Gastroesophageal sphincter (tissue), 3 donors: ENCODE measurements at regions not wholly inside any gene's neighbourhood (a gene's known extent, or its start where the extent isn't known, plus 50 kb on each side); places are given as distances from the start of the nearest gene placed in this dataset.

Source experiments
- POLR2A ChIP-seq, 2 donors: fragments of 450-650 bp; IDR thresholded peaks; one replicate each; pipeline ENCODE4 v1.6.1; 2017; ENCODE audit warnings: antibody characterized with exemption in 2 of 2, mild to moderate bottlenecking in 2 of 2, moderate library complexity in 1 of 2
- POLR2AphosphoS5 ChIP-seq: sonication (generic); formaldehyde crosslinking; IDR thresholded peaks from one replicate; pipeline ENCODE4 v1.6.1; 2017; ENCODE audit warnings: antibody characterized with exemption
- TF ChIP-seq, protein P1 (sequence below), 4 experiments: fragments of 200-600 bp in 2 of 4; fragments of 450-650 bp in 2 of 4; sonication (generic) in 1 of 4; IDR thresholded peaks; one replicate each; pipeline ENCODE4 v1.5.1; 2017 to 2019; ENCODE audit warnings: antibody characterized with exemption in 4 of 4, mild to moderate bottlenecking in 2 of 4, moderate library complexity in 2 of 4

DNA sequence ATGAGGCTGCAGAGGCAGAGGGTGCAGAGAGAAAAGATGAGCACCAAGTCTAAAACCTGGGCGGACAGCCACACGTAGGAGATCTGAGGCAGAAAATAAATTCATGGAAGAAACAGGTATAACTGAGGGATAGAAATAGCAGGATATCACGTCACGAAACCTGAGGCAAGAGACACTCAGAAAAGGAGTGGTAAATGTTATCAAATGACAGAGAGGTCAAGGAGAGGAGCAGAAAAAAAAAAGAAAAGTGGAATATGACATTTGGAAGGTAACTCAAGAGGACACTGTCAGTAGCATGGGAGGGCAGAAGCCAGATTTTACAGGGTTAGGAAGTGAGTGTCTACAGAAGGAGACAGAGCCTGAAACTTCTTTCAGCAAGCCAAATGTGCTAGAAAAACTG is 84.2 kb upstream of the FBXL4 start:
- TF ChIP-seq POLR2AphosphoS5 (no peak), POLR2A (IDR thresholded peaks at IDR 0.05) (no peak)
- TF ChIP-seq, protein P1, sequence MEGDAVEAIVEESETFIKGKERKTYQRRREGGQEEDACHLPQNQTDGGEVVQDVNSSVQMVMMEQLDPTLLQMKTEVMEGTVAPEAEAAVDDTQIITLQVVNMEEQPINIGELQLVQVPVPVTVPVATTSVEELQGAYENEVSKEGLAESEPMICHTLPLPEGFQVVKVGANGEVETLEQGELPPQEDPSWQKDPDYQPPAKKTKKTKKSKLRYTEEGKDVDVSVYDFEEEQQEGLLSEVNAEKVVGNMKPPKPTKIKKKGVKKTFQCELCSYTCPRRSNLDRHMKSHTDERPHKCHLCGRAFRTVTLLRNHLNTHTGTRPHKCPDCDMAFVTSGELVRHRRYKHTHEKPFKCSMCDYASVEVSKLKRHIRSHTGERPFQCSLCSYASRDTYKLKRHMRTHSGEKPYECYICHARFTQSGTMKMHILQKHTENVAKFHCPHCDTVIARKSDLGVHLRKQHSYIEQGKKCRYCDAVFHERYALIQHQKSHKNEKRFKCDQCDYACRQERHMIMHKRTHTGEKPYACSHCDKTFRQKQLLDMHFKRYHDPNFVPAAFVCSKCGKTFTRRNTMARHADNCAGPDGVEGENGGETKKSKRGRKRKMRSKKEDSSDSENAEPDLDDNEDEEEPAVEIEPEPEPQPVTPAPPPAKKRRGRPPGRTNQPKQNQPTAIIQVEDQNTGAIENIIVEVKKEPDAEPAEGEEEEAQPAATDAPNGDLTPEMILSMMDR (IDR thresholded peaks at IDR 0.05) = no peak
